Endothelial cell of umbilical vein (primary cell): ENCODE measurements at regions not wholly inside any gene's neighbourhood (a gene's known extent, or its start where the extent isn't known, plus 50 kb on each side); places are given as distances from the start of the nearest gene placed in this dataset.

Experiments
- CTCF ChIP-seq, 2 donors: IDR thresholded peaks; 1 replicate in 1 of 2; 2 replicates in 1 of 2; pipeline ENCODE4 v1.5.1; 2011; ENCODE audit warnings: low read length in 2 of 2, mild to moderate bottlenecking in 2 of 2, moderate library complexity in 2 of 2, control low read depth in 1 of 2, inconsistent platforms in 1 of 2, low read depth in 1 of 2; ENCODE audit not compliant: insufficient read depth in 1 of 2; ENCODE audit errors: extremely low read depth in 1 of 2
- EZH2 ChIP-seq: IDR thresholded peaks from 2 replicates; pipeline ENCODE4 v1.6.1; 2012; ENCODE audit warnings: borderline replicate concordance, low read depth, mild to moderate bottlenecking, moderate library complexity, low read length, inconsistent platforms; ENCODE audit not compliant: severe bottlenecking
- FOS ChIP-seq: IDR thresholded peaks from 2 replicates; pipeline ENCODE4 v1.6.1; 2011; ENCODE audit warnings: mild to moderate bottlenecking, low read length, moderate library complexity, borderline replicate concordance; ENCODE audit not compliant: insufficient read depth
- GATA2 ChIP-seq: IDR thresholded peaks from 2 replicates; pipeline ENCODE4 v1.7.0; 2011; ENCODE audit warnings: low read depth, mild to moderate bottlenecking, moderate library complexity, mixed read lengths, low read length; ENCODE audit not compliant: insufficient read length, insufficient read depth
- JUN ChIP-seq: IDR thresholded peaks from 2 replicates; pipeline ENCODE4 v1.6.1; 2011; ENCODE audit warnings: borderline replicate concordance, low read depth; ENCODE audit not compliant: insufficient read length, insufficient read depth
- MAX ChIP-seq: IDR thresholded peaks from 2 replicates; pipeline ENCODE4 v1.6.1; 2011; ENCODE audit not compliant: insufficient read depth, insufficient read length
- MYC ChIP-seq: IDR thresholded peaks from one replicate; pipeline ENCODE4 v1.6.1; 2011; ENCODE audit warnings: mild to moderate bottlenecking, low read depth, low read length
- POLR2A ChIP-seq: IDR thresholded peaks from 2 replicates; pipeline ENCODE4 v1.6.1; 2012; ENCODE audit warnings: low read depth, mild to moderate bottlenecking, control low read depth, low read length
- POLR2AphosphoS5 ChIP-seq: IDR thresholded peaks from 2 replicates; pipeline ENCODE4 v1.6.1; 2012; ENCODE audit warnings: low read depth, mild to moderate bottlenecking, control low read depth, low read length, moderate library complexity; ENCODE audit not compliant: insufficient read depth

GRCh38 chr5:144698484-144698883 is 527.8 kb downstream of the KCTD16 start:
- TF ChIP-seq POLR2A (no peak), MAX (no peak), CTCF (IDR thresholded peaks at IDR 0.05; ENCODE audit: extremely low read depth in 1 of 2, insufficient read depth in 1 of 2, low read depth in 1 of 2, low read length in 2 of 2) (no peak), EZH2 (no peak), POLR2AphosphoS5 (no peak), MYC (no peak), GATA2 (no peak), FOS (no peak), JUN (no peak)
